Ovary (tissue), 7 donors: ENCODE measurements at regions not wholly inside any gene's neighbourhood (a gene's known extent, or its start where the extent isn't known, plus 50 kb on each side); places are given as distances from the start of the nearest gene placed in this dataset.

Source experiments
- DNase-seq, 5 donors: peaks; one replicate each; pipeline ENCODE4 v3.0.0-alpha.2; 2019 to 2020
- H3K27ac ChIP-seq, 2 donors: fragments of 200-600 bp; one replicate each; pipeline versions ENCODE4 v1.5.1 to v1.8.0; 2019 to 2022
- H3K27me3 ChIP-seq: fragments of 200-600 bp; one replicate; pipeline ENCODE4 v1.8.0; 2022
- H3K36me3 ChIP-seq: fragments of 200-600 bp; sonication (generic); one replicate; pipeline ENCODE4 v1.5.1; 2019
- H3K4me1 ChIP-seq: one replicate; pipeline ENCODE4 v1.8.1; 2013; ENCODE audit warnings: mild to moderate bottlenecking, moderate library complexity; ENCODE audit not compliant: insufficient read depth
- H3K4me3 ChIP-seq: fragments of 200-600 bp; sonication (generic); one replicate; pipeline ENCODE4 v1.5.1; 2017
- H3K9me3 ChIP-seq, 2 donors: fragments of 200-600 bp in 1 of 2; sonication (generic) in 1 of 2; one replicate each; pipeline versions ENCODE4 v1.5.1 to v1.8.1; 2013 to 2019; ENCODE audit warnings: mild to moderate bottlenecking in 1 of 2, moderate library complexity in 1 of 2
- CTCF ChIP-seq, 3 donors: fragments of 450-650 bp in 2 of 3; fragments of 200-600 bp in 1 of 3; IDR thresholded peaks; one replicate each; pipeline versions ENCODE4 v1.5.1 to v1.8.0; 2016 to 2022; ENCODE audit warnings: antibody characterized with exemption in 3 of 3, mild to moderate bottlenecking in 1 of 3
- EP300 ChIP-seq: sonication (generic); formaldehyde crosslinking; IDR thresholded peaks from one replicate; pipeline ENCODE4 v1.6.1; 2017; ENCODE audit warnings: antibody characterized with exemption
- POLR2A ChIP-seq: fragments of 450-650 bp; IDR thresholded peaks from one replicate; pipeline ENCODE4 v1.6.1; 2017; ENCODE audit warnings: antibody characterized with exemption, mild to moderate bottlenecking, moderate library complexity
- WGBS, 3 donors: extraction: QIAGEN DNeasy Blood & Tissue Kit in 1 of 3; methylation state at CpG; one replicate each; pipeline versions ENCODE4 v1.1.5 to v1.1.7; 2013 to 2017; 5-methylcytosine and 5-hydroxymethylcytosine counted together
- intact Hi-C, 4 donors: fragments of 100-400 bp; cut with DNase I; formaldehyde crosslinking; loops; one replicate each; pipeline versions ENCODE4 v1.11.0 to v1.15.1; 2022 to 2023
- donor health status: DM: no; HTN: no; CAD: no; lungs with moderate emphysema.
- donor health status: DM: no; HTN: no; CAD: no.
- donor health status: Bipolar disorder and iron deficiency.
- donor health status: DM: no; HTN: no; CAD: no.
- donor health status: DM: yes; HTN: yes; CAD: no.

- Histone ChIP-seq H3K27ac (no peak overlapping the region), H3K27me3 (no peaks in the 10 kb centered on the region), H3K4me3 (no peak overlapping the region), H3K4me1 (peaks cover 2% of the 10 kb centered on the region), H3K9me3 (no peaks in the 10 kb centered on the region), H3K36me3 (no peaks in the 10 kb centered on the region)
- DNase-seq, result no peak
- 94 to 96% (median 96%) methylated on average over 5 of the region's 5 CpGs for WGBS, 3 donors
- TF ChIP-seq CTCF (IDR thresholded peaks at IDR 0.05) (no peak), EP300 (no peak), POLR2A (no peak)
- intact Hi-C loops, result no loop called here
Observed at GRCh38 chr12:24455811-24456210, 493.1 kb downstream of the BCAT1 start.

- TF ChIP-seq POLR2A (no peak), EP300 (no peak), CTCF (IDR thresholded peaks at IDR 0.05) (no peak)
- WGBS, 3 donors, result 92 to 97% (median 96%) methylated on average over 7 of the region's 7 CpGs
- no peak for DNase-seq
- intact Hi-C loops, result no loop called here
- Histone ChIP-seq H3K4me3 (no peak overlapping the region), H3K9me3 (no peaks in the 10 kb centered on the region), H3K36me3 (no peaks in the 10 kb centered on the region), H3K4me1 (peaks cover 2% of the 10 kb centered on the region), H3K27ac (no peak overlapping the region), H3K27me3 (no peaks in the 10 kb centered on the region)
Observed at GRCh38 chr12:24447678-24448077, 498.2 kb upstream of the SOX5 start.

- intact Hi-C loops, result no loop called here
- no peak overlapping the region for H3K27ac ChIP-seq
- no peak overlapping the region for H3K4me3 ChIP-seq
- H3K27me3 ChIP-seq, result no peaks in the 10 kb centered on the region
- no peak for DNase-seq
- H3K9me3 ChIP-seq, result no peaks in the 10 kb centered on the region
- TF ChIP-seq EP300 (no peak), POLR2A (no peak), CTCF (IDR thresholded peaks at IDR 0.05) (no peak)
- peaks cover 2% of the 10 kb centered on the region for H3K4me1 ChIP-seq
- H3K36me3 ChIP-seq, result no peaks in the 10 kb centered on the region
Observed at GRCh38 chr12:24446287-24446686, 496.8 kb upstream of the SOX5 start.

- TF ChIP-seq CTCF (IDR thresholded peaks at IDR 0.05) (no peak), POLR2A (no peak), EP300 (no peak)
- no peak for DNase-seq
- Histone ChIP-seq H3K36me3 (no peaks in the 10 kb centered on the region), H3K9me3 (no peaks in the 10 kb centered on the region), H3K27ac (no peak overlapping the region), H3K27me3 (no peaks in the 10 kb centered on the region), H3K4me1 (peaks cover 6% of the 10 kb centered on the region), H3K4me3 (no peak overlapping the region)
- intact Hi-C loops, result no loop called here
- WGBS, 3 donors, result 73 to 87% (median 86%) methylated on average over 2 of the region's 2 CpGs
Observed at GRCh38 chr12:24444634-24445033, 495.2 kb upstream of the SOX5 start.

GRCh38 chr12:24441458-24441857 is 492.0 kb upstream of the SOX5 start:
- H3K4me3 ChIP-seq, result no peak overlapping the region
- H3K27me3 ChIP-seq, result no peaks in the 10 kb centered on the region
- TF ChIP-seq CTCF (IDR thresholded peaks at IDR 0.05) (no peak), POLR2A (no peak), EP300 (no peak)
- H3K9me3 ChIP-seq, result no peaks in the 10 kb centered on the region
- H3K36me3 ChIP-seq, result no peaks in the 10 kb centered on the region
- peaks cover 4% of the 10 kb centered on the region for H3K4me1 ChIP-seq
- WGBS, 3 donors, result 3 to 16% (median 5%) methylated on average over 4 of the region's 4 CpGs
- intact Hi-C loops, result no loop called here
- no peak overlapping the region for H3K27ac ChIP-seq
- no peak for DNase-seq
